HG03097 (cell line): ENCODE measurements at regions not wholly inside any gene's neighbourhood (a gene's known extent, or its start where the extent isn't known, plus 50 kb on each side); places are given as distances from the start of the nearest gene placed in this dataset.

Source experiments
- ATAC-seq: cut with Tn5 transposase; IDR thresholded peaks from one replicate; pipeline ENCODE4 v1.9.1; 2021; ENCODE audit not compliant: unreplicated experiment, low FRiP score

DNA sequence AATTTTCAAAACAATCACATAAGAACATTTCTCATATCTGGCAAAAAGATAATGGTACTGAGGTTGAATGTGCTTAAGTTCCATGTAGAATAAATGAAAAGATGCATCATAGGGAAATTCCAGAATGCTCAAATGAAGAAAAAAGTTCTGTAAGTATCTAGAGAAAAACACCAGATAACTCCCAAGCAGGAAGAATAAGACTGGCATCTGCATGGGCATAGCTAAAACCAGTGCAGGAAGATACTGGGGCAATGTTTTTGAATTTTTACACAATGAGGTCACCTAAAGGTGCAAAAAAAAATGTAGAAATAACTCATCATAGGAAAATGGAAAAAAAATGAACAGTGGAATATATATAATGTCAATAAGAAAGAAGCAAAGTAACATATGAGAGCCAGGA lies 275.2 kb downstream of the BAMBI start:
- no peak for ATAC-seq

DNA sequence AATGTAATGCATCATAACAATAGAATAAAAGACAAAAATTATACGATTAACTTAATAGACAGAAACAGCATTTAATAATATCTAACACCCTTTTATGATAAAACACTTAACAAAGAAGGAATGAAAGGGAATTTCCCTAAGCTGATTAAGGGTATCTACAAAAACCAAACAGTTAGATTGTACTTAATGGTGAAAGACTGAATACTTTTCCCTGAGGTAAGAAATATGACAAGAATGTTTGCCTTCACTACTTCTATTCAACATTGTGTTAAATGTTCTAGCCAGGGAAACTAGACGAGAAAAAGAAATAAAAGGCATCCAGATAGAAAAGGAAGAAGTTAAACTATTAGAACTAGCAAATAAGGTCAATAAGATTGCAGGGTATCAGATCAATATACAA lies 276.9 kb downstream of the BAMBI start:
- ATAC-seq, result no peak

DNA sequence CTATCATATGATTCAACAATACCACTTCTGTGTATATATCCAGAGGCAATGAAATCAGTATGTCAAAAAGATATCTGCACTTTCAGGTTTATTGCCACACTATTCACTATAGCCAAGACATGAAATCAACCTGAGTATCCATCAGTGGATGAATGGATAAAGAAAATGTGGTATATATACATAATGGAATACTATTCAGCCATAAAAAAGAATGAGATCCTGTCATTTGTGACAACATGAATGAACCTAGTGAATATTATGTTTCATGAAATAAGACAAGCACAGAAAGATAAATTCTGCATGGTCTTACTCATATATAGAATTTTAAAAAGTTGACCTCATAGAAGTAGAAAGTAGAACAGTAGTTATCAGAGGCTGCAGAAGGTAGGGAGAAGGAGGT lies 281.1 kb downstream of the BAMBI start:
- no peak for ATAC-seq

DNA sequence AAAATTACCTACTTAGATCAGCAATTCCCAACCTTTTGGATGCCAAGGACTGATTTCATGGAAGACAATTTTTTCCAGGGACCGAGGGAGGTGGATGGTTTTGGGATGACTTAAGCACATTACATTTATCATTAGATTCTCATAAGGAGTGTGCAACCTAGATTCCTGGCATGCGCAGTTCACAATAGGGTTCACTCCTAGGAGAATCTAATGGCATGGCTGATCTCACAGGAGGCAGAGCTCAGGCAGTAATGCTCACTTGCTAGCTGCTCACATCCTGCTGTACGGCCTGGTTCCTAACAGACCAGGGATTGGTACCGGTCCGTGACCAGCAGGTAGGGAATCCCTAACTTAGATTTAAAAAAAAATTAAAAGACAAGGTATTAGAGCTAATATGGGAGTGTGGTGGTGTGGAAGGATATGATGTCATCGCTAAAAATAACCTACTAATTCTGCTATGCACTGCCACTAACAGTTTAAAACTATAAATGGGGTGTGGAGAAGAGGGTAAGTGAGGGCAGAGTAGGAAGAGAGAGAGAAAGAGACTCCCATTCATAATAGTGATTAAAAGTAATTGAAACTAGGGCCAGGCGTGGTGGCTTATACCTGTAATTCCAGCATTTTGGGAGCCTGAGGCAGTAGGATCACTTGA lies 282.7 kb downstream of the BAMBI start:
- no peak for ATAC-seq

DNA sequence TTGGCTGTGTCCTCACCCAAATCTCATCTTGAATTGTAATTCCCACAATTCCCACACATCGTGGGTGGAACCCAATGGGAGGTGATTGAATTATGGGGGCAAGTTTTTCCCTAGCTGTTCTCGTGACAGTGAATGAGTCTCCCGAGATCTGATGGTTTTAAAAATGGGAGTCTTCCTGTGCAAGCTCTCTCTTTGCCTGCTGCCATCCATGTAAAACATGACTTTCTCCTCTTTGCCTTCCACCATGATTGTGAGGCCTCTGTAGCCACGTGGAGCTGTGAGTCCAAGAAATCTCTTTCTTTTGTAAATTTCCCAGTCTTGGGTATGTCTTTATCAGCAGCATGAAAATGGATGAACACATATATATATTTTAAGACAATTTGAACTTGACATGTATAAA lies 285.4 kb downstream of the BAMBI start:
- no peak for ATAC-seq

DNA sequence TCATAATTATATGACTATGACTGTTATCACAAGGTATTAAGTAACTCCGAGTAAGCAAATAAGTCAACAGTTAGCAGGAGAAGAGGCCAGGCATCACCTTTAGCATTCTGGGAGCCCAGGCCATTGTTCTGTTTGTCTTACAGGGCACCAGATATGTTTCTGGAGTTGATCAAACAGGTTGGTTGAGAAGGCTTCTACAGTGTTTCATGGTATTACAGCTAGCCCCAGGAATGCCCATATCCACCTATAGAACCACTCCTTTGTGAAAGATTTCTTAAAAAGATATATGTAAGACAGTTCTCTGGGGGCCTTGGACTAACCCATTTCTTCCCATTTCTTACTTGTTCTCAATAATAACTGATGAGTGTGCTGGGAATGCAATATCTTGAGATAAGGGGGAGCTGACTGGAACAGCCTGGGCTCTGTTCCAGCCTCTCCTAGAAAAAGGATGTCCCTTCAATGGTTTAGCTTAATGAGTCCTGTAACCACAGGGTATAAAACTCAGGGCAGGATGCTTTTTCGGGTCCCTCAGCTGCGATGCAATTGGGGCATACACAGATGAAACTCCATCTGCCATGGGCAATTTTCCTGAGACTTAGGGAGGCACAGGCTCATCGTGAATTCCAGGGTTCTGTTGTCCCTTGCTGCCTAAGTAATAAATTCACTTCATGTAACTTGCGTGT lies 286.4 kb downstream of the BAMBI start:
- no peak for ATAC-seq

DNA sequence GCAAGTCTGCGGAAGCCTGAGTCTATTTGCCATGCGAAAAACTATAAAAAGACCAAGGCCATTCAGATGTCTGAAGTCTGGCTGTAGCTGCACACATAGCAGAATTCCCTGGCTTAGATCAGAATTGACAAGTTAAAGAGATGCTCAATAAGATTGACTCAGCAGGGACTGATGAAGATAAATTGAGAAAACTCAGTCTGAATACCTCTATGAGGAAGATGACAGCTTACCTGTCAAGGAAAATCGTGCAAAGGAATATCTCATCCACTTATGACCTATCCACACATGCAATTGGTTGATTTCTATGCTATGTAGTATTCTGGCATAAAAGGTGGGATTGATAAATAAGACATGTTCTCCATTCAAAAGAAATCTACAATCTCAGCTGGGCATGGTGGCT lies 288.6 kb downstream of the BAMBI start:
- ATAC-seq, result no peak

DNA sequence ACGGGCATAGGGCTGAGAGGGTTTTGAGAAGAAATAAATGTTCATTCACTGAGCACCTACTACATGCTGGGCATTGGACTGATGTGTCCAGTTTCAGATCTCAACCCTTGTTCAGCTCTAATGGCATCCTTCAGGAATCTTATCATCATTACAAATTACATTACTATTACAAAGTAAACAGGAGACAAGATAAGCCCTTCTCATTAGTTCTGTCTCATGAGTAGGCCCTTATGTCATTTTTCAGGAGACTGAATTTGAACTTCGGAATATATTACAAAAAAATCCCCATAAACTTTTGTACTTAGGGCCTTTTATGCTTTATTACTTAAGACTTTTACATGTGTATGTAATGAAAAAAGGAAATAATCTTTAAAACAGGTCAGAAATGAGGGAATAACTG lies 289.7 kb downstream of the BAMBI start:
- no peak for ATAC-seq

DNA sequence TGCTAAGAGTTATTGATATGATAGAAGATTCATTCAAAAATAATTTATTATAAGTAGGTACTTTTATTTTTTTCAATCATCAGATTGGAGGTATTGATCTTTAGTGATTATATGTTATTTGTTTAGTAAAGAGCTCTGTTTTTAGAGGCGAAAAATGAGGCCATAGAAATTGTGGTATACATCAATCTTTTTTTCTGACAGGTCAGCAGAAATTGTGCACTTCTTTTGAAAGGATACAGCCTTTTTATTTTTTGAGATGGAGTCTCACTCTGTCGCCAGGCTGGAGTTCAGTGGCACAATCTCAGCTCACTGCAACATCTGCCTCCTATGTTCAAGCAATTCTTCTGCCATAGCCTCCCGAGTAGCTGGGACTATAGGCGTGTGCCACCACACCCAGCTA lies 292.1 kb downstream of the BAMBI start:
- no peak for ATAC-seq

DNA sequence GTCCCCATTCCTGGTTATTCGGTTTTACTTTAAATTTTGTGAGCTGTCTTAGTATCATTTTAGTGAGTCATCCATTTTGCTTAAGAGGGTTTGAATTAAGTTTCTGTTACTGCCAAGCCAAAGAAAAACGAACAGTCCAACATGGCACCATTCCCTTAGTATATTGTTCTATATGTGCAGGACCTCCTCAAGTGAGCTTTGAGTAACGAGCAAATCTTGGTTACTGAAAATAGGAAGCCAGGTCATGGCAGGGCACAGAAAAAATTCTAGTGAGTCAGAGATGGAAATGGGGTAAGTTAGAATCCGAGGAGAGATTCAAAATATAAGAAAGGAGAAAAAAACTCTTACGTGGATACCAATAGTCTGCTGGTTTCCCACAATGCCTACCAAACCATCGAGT lies 292.9 kb downstream of the BAMBI start:
- ATAC-seq, result no peak

DNA sequence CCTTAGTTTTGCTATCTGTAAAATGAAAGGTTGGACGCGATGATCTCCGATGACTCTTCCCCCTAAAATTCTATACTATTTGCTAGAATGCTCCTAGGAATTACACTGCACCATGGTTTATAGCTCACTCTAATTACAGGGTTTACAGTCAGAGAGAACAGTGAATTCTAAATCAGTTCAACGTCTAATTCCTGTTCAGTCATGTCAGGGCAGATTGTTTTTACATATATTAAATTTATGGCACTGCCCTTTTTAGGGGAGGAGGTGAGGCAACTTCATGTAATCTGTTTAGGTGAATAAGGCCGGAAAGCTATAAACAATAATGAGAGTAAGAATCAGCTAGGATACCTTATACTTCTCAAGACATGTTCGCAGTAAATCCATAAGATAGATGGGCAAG lies 293.9 kb downstream of the BAMBI start:
- ATAC-seq, result no peak

DNA sequence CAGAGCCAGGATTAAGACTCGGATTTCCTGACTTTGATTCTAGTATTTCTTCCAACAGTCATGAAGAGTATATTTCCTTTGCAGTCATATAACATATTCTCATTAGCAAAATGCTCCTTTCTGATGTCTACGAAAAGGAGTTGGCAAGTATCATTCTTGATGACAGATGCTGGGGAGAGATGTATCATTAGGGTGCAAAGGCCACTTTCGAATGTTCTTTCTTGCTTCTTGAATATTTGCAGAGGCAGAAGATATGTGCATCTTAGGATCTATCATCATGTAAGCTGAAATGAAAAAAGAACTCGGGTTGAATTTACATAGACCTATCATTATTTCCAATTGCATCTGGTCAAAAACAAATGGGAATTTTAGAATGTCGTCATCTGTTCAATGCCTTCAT lies 294.4 kb downstream of the BAMBI start:
- no peak for ATAC-seq

DNA sequence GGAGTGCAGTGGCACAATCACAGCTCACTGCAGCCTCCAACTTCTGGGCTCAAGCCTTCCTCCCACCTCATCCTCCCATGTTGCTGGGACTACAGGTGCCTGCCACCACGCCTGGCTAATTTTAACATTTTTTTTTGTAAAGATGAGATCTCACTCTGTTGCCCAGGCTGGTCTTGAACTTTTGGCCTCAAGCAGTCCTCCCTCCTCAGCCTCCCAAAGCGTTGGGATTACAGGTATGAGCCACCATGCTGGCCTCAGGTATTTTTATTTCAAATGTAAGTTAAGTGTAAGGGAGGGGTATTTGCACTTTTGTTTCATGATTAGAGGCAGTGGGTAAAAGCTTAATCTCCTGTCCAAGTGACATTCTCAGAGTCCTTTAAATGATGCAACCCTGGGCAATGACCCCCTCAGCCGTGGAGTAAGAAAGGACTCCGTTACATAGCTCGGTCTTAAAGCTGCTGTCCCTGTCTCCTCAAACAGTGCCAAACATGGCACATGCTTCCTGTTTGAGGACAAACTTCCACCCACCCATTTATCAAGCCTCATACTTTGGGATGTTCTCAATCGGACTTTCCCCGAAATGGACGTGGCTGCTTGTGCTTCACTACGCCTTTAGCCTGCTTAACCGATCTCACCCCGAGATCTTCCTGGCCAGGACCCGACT lies 296.1 kb downstream of the BAMBI start:
- ATAC-seq, result no peak

DNA sequence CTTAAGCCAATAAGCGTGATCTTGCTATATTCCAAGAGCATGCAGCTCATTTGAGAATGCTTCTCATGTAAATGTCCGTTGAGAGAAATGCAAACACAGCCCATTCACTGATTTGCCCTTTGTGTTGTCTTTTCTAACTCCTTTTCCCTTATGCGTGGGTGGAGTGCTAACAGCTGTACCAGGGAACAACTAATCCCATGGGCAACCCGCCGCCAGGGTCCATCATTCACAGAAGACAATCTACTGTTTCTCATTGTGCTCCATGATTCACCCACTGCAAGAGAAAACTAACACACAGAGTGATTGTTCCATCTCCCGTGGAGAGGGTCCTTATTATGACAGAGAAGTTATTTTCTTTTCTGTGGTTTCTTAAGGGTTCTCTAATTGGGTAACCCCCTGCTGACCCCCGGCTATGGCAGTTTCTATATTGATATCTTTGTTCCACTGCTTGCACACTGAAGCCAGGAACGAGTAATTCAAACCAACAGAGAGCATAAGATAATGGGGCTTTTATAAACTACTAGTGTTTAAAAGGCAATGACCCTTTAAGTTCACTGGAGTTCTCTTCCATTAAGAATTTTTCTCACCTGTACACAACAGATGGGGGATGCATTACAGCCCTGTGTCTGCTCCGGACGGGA lies 298.7 kb downstream of the BAMBI start:
- ATAC-seq, result no peak

DNA sequence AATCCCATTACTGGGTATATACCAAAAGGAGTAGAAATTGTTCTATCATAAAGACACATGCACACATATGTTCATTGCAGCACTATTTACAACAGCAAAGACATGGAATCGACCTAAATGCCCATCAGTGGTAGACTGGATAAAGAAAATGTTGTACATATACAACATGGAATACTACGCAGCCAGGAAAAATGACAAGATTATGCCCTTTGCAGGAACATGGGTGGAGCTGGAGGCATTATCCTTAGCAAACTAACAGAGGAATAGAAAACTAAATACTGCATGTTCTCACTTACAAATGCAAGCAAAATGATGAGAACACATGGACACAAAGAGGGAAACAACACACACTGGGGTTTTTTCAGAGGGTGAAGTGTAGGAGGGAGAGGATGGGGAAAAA lies 300.2 kb downstream of the BAMBI start:
- ATAC-seq, result no peak

DNA sequence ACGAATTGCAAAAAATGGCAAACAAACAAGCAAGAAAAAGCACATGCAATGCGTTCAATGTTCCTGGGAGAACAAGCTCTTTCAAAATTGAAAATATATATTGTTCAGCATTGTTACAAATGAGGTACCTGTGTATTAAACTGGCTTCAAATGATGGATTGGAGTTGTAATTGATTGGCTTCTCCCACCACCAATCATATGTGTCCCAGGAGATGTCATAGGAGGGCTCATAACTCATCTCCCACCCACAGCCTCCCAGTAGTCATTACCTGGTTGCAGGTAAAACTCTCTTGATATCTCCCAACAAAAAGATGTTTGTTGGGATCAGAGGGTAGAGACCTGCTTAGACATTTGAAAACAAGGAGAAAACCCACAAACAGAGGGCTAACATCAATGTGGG lies 302.9 kb downstream of the BAMBI start:
- no peak for ATAC-seq

DNA sequence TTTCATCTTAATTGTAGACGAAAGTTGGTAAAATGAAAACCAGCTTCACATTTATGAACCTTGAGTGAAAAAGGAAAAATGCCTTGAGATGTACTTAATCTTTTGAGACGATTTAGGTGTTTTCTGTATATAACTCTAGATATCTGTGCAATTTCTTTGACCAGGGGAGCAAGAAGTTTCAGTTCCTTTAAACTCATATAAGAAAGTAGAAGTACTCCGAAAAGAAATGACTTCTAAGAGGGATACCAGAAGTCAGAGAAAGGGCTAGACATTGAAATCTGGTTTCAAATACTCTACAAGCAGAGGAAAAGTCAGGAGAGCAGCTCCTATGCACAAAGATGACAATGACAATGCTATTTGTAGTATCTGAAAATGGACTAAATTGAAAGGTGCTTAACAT lies 303.7 kb downstream of the BAMBI start:
- no peak for ATAC-seq

DNA sequence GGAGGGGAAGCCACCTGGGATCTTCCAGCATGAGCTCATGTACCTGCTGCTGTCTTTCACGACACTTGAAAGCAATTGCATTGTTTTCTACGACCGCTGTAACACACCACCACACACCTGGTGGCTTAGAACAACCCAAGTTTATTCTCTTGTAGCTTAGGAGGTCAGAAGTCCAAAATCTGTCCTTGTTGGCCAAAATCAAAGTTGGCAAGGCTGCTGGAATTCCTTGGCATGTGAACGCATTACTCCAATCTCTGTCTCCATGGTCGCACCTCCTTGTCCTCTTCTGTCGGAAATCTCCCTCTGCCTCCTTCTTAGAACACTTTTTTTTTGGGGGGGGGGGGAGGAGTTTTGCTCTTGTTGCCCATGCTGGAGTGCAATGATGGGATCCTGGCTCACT lies 305.7 kb downstream of the BAMBI start:
- ATAC-seq, result no peak

DNA sequence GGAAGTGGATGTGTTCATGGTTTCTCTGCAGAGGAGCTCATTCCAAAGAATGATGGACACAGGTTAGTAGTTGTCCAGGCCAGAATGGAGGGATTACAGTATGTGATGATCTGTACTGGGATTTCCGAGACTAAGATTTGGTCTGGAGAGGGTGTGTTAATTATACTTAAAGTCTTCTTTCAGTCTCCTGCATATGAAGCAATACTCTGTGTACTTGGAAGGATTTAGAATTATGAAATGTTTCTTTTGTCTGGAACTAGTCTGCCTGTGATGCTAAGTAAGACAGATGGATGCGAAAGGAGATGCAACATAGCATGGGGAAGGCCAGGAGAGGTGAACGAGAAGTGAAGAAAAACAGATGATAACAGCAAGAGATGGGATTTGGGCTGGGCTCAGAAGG lies 305.1 kb upstream of the LYZL1 start:
- no peak for ATAC-seq

DNA sequence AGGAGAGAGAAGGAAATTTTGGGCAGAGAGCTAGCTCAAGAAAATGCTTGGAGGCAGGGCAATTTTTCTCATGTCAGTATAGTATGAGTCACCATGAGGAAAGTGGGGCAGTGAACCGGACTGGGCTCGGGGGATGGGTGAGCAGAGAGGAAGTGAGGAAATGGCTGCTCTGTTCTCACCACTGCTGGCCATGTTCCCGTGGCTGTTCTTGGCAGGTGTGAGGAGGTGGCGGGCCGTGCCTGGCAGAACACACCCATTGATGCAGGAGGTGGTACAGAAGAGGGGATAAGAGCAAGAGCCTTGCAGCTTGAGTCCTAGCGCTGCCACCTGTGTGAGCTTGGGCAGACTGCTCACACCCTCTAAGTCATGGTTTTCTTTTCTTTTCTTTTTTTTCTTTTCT lies 304.4 kb upstream of the LYZL1 start:
- no peak for ATAC-seq

DNA sequence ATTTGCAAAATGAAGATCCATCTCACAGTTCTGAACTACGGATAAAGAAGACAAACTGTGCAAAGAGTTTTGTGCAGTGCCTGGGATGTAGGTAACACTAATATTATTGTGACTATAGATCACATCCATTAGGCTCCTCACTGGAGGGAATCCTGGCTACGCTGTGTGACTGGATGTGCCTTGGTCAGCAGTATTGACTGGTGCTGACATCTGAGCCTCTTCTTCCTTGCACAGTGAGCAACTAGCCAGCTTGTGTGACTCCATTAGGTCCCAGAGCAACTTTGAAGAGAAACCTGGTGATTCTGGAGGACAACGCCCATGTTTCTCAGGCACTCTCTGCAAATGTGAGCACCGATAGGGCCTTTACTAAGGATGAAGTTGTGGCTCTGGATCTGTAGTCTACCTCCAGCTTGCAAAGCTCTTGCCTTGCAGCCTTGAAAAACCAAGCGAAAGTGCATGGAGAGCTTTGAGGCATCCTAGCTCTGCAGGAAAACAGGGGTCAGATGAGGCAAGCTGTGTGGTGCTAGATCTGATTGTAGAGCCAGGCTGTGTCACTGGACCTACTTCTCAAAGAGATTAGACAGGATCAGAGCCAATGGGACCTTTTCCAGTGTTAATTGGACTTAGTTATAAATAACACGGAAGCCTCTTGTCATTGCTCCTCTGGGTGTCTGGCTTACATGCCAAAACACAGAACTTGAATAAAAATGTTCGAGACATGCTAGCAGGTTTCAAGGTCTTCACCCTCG lies 303.6 kb upstream of the LYZL1 start:
- no peak for ATAC-seq
